ENCODE measurements at regions not wholly inside any gene's neighbourhood (a gene's known extent, or its start where the extent isn't known, plus 50 kb on each side); places are given as distances from the start of the nearest gene placed in this dataset.

DNA sequence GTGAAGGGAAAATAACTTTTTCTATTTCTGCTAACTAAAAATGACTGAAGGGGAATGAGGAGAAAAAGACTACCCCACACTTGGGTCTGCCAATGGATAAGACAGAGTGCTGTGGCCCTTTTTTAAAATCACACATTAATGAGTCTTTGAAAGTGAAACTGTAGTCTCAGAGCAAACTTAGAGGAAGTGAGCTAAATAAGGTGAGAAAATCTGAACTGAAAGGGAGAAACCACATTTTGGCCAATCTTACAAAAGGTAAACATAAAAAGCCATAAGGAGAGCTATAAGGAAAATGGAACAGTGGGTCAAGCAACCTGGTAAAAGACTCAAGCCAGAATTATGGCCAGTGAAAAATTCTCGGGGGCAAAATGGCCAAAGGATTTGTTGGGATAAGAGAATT is 755.1 kb upstream of the IGFBP7 start:
- Histone ChIP-seq H3K9me2 (replicated peaks; ENCODE audit: control insufficient read depth, low read length) (no peaks in the 10 kb centered on the region), H3K4me1 (ENCODE audit: control insufficient read depth, low read length) (no peaks in the 10 kb centered on the region), H3K9me3 (ENCODE audit: control insufficient read depth, insufficient read depth, low read length) (no peaks in the 10 kb centered on the region), H3K27me3 (ENCODE audit: control insufficient read depth, low read length) (no peaks in the 10 kb centered on the region), H3K79me2 (ENCODE audit: control insufficient read depth, low read length) (no peaks in the 10 kb centered on the region), H3K4me3 (ENCODE audit: low read length) (no peak overlapping the region), H4K20me1 (ENCODE audit: control insufficient read depth, insufficient read depth, low read depth, low read length) (no peaks in the 10 kb centered on the region), H3K27ac (ENCODE audit: low read depth, low read length) (no peak overlapping the region), H3K4me2 (ENCODE audit: low read length) (no peak overlapping the region), H3K36me3 (ENCODE audit: control insufficient read depth, low read length) (no peaks in the 10 kb centered on the region), H3F3A (ENCODE audit: control insufficient read depth, insufficient read depth) (no peaks in the 10 kb centered on the region)
- no peak for TF ChIP-seq EZH2phosphoT487 (IDR thresholded peaks at IDR 0.05; ENCODE audit: borderline replicate concordance, low read length)
- TF ChIP-seq, protein P1, sequence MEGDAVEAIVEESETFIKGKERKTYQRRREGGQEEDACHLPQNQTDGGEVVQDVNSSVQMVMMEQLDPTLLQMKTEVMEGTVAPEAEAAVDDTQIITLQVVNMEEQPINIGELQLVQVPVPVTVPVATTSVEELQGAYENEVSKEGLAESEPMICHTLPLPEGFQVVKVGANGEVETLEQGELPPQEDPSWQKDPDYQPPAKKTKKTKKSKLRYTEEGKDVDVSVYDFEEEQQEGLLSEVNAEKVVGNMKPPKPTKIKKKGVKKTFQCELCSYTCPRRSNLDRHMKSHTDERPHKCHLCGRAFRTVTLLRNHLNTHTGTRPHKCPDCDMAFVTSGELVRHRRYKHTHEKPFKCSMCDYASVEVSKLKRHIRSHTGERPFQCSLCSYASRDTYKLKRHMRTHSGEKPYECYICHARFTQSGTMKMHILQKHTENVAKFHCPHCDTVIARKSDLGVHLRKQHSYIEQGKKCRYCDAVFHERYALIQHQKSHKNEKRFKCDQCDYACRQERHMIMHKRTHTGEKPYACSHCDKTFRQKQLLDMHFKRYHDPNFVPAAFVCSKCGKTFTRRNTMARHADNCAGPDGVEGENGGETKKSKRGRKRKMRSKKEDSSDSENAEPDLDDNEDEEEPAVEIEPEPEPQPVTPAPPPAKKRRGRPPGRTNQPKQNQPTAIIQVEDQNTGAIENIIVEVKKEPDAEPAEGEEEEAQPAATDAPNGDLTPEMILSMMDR (IDR thresholded peaks at IDR 0.05; ENCODE audit: low read depth, low read length, poor library complexity, severe bottlenecking), result no peak

DNA sequence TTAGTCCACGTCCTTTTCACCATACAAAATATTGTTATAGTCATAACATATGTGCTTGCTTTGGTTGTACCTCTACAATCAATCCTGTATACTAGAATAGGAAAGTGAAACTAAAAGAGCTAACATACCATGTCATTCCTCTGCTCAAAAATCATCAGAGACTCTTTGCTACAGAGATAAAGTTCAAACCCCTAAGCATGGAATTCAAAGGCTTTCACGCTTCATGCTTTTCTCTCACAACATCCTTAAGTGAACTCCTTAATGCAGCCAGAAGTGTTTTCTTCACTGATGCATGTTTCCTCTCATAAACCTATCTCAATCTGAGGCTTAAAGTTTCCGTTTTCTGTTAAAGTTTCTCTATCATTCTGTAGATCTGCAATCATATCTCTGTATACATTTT is 744.6 kb upstream of the IGFBP7 start:
- Histone ChIP-seq H3K9me3 (ENCODE audit: control insufficient read depth, insufficient read depth, low read length) (no peaks in the 10 kb centered on the region), H3F3A (ENCODE audit: control insufficient read depth, insufficient read depth) (no peaks in the 10 kb centered on the region; the same call in 1 of the 2 replicates), H3K36me3 (ENCODE audit: control insufficient read depth, low read length) (no peaks in the 10 kb centered on the region), H3K79me2 (ENCODE audit: control insufficient read depth, low read length) (no peaks in the 10 kb centered on the region), H3K9me2 (replicated peaks; ENCODE audit: control insufficient read depth, low read length) (no peaks in the 10 kb centered on the region), H3K27me3 (ENCODE audit: control insufficient read depth, low read length) (no peaks in the 10 kb centered on the region), H3K27ac (ENCODE audit: low read depth, low read length) (no peak overlapping the region), H3K4me2 (ENCODE audit: low read length) (no peak overlapping the region), H3K4me1 (ENCODE audit: control insufficient read depth, low read length) (no peaks in the 10 kb centered on the region), H4K20me1 (ENCODE audit: control insufficient read depth, insufficient read depth, low read depth, low read length) (no peaks in the 10 kb centered on the region), H3K4me3 (ENCODE audit: low read length) (no peak overlapping the region)
- TF ChIP-seq EZH2phosphoT487 (IDR thresholded peaks at IDR 0.05; ENCODE audit: borderline replicate concordance, low read length), result no peak
- TF ChIP-seq, protein P1 (IDR thresholded peaks at IDR 0.05; ENCODE audit: low read depth, low read length, poor library complexity, severe bottlenecking), result no peak

DNA sequence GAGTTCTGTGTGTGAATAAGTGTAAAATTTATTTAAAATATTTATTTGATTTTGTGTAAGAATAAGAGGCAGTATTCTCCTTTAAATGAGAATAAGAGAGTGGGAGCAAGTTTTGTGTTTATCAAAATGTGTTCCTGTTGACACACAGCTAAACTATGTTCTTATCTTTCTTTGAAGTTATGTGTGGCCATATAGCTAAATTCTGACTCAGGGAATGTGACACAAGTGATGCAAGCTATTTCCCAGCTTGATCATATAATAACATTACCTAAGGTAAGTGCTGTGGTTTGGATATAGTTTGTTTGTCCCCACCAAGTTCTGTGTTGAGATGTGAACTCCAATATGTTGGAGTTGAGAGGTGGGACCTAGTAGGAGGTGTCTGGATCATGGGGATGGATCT is 740.0 kb upstream of the IGFBP7 start:
- H3K9me3 ChIP-seq (ENCODE audit: control insufficient read depth, insufficient read depth, low read length), result no peaks in the 10 kb centered on the region; the same call in 1 of the 2 replicates
- H3K27me3 ChIP-seq (ENCODE audit: control insufficient read depth, low read length), result no peaks in the 10 kb centered on the region
- H3K36me3 ChIP-seq (ENCODE audit: control insufficient read depth, low read length), result no peaks in the 10 kb centered on the region
- H3K79me2 ChIP-seq (ENCODE audit: control insufficient read depth, low read length), result no peaks in the 10 kb centered on the region
- no peaks in the 10 kb centered on the region for H3K9me2 ChIP-seq (replicated peaks; ENCODE audit: control insufficient read depth, low read length)
- TF ChIP-seq, protein P1 (IDR thresholded peaks at IDR 0.05; ENCODE audit: low read depth, low read length, poor library complexity, severe bottlenecking), result no peak
- TF ChIP-seq EZH2phosphoT487 (IDR thresholded peaks at IDR 0.05; ENCODE audit: borderline replicate concordance, low read length), result no peak
- no peak overlapping the region for H3K4me2 ChIP-seq (ENCODE audit: low read length)
- H3K4me3 ChIP-seq (ENCODE audit: low read length), result no peak overlapping the region
- no peaks in the 10 kb centered on the region for H3F3A ChIP-seq (ENCODE audit: control insufficient read depth, insufficient read depth)
- H3K4me1 ChIP-seq (ENCODE audit: control insufficient read depth, low read length), result no peaks in the 10 kb centered on the region
- no peak overlapping the region for H3K27ac ChIP-seq (ENCODE audit: low read depth, low read length)
- H4K20me1 ChIP-seq (ENCODE audit: control insufficient read depth, insufficient read depth, low read depth, low read length), result no peaks in the 10 kb centered on the region

DNA sequence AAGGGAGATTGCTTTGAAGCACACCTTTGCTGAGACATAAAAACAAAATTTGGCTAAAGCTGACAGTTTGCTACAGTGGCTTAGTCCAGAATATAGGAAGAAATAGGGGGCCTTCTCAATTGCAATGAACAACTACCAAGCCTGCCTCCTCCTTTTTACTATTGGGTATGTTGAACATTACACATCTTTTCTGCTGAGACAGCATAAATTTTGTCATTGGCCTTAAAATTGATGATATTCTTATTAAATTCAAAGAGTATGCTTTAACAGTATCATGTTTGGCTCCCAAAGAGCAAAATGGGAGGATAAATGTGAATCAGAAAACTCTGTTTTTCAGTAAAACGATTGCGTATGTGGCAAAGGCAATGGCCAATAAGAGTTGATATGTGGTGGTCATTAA is 721.9 kb upstream of the IGFBP7 start:
- Histone ChIP-seq H3K27ac (ENCODE audit: low read depth, low read length) (no peak overlapping the region), H3K4me2 (ENCODE audit: low read length) (no peak overlapping the region), H3K9me3 (ENCODE audit: control insufficient read depth, insufficient read depth, low read length) (no peaks in the 10 kb centered on the region), H3K9me2 (replicated peaks; ENCODE audit: control insufficient read depth, low read length) (no peaks in the 10 kb centered on the region), H3K4me3 (ENCODE audit: low read length) (no peak overlapping the region), H3F3A (ENCODE audit: control insufficient read depth, insufficient read depth) (no peaks in the 10 kb centered on the region), H3K36me3 (ENCODE audit: control insufficient read depth, low read length) (no peaks in the 10 kb centered on the region), H4K20me1 (ENCODE audit: control insufficient read depth, insufficient read depth, low read depth, low read length) (no peaks in the 10 kb centered on the region), H3K79me2 (ENCODE audit: control insufficient read depth, low read length) (no peaks in the 10 kb centered on the region), H3K27me3 (ENCODE audit: control insufficient read depth, low read length) (no peaks in the 10 kb centered on the region), H3K4me1 (ENCODE audit: control insufficient read depth, low read length) (no peaks in the 10 kb centered on the region)
- TF ChIP-seq, protein P1 (IDR thresholded peaks at IDR 0.05; ENCODE audit: low read depth, low read length, poor library complexity, severe bottlenecking), result no peak
- no peak for TF ChIP-seq EZH2phosphoT487 (IDR thresholded peaks at IDR 0.05; ENCODE audit: borderline replicate concordance, low read length)

Measured in DOHH2 (cell line).